SU-DHL-6 (cell line): ENCODE measurements at regions not wholly inside any gene's neighbourhood (a gene's known extent, or its start where the extent isn't known, plus 50 kb on each side); places are given as distances from the start of the nearest gene placed in this dataset.

Experiments used
- CTCF ChIP-seq: fragments of 200-600 bp; sonication (generic); IDR thresholded peaks from one replicate; pipeline ENCODE4 v1.5.1; 2017; ENCODE audit warnings: antibody characterized with exemption, mild to moderate bottlenecking, low read length, moderate library complexity; ENCODE audit not compliant: insufficient read depth, poor library complexity, severe bottlenecking
- EZH2phosphoT487 ChIP-seq: fragments of 200-600 bp; sonication (generic), shearing (Covaris generic); conservative IDR thresholded peaks from 2 replicates; pipeline ENCODE4 v1.6.1; 2018; ENCODE audit warnings: mild to moderate bottlenecking, antibody characterized with exemption, low read length, moderate library complexity, mixed read lengths

GRCh38 chrX:55841962-55842752 lies 124.6 kb downstream of the RRAGB start:
- TF ChIP-seq CTCF, result no peak
- TF ChIP-seq EZH2phosphoT487, result no peak
